Smooth muscle cell (in vitro differentiated cells): ENCODE measurements at regions not wholly inside any gene's neighbourhood (a gene's known extent, or its start where the extent isn't known, plus 50 kb on each side); places are given as distances from the start of the nearest gene placed in this dataset.
"Not testable (repeated sequence)": the region's sequence is repeated elsewhere in the genome, so short reads cannot be mapped to it uniquely, and the experiment has no call there.

Experiments used
- DNase-seq: peaks from one replicate; lab custom pipeline; 2025; ENCODE audit not compliant: unreplicated experiment; lab: John Stamatoyannopoulos, UW
- H2AFZ ChIP-seq: fragments of 200-600 bp; sonication (generic); 2 replicates; pipeline ENCODE4 v1.6.0; 2016; ENCODE audit warnings: antibody characterized with exemption, low read depth, mild to moderate bottlenecking
- H3F3A ChIP-seq: fragments of 200-600 bp; sonication (generic); 2 replicates; pipeline ENCODE4 v1.6.0; 2017; ENCODE audit warnings: antibody characterized with exemption, low read depth
- H3K27ac ChIP-seq: fragments of 200-600 bp; sonication (generic); 2 replicates; pipeline ENCODE4 v1.5.1; 2016; ENCODE audit warnings: low read depth, mild to moderate bottlenecking
- H3K27me3 ChIP-seq: fragments of 200-600 bp; sonication (generic); 2 replicates; pipeline ENCODE4 v1.6.1; 2016; ENCODE audit warnings: low read depth, mild to moderate bottlenecking
- H3K36me3 ChIP-seq: fragments of 200-600 bp; sonication (generic); 2 replicates; pipeline ENCODE4 v1.5.1; 2016; ENCODE audit warnings: low read depth
- H3K4me1 ChIP-seq: fragments of 200-600 bp; sonication (generic); 2 replicates; pipeline ENCODE4 v1.5.1; 2016; ENCODE audit warnings: low read depth
- H3K4me2 ChIP-seq: fragments of 200-600 bp; sonication (generic); 2 replicates; pipeline ENCODE4 v1.6.0; 2016; ENCODE audit warnings: mild to moderate bottlenecking
- H3K4me3 ChIP-seq: fragments of 200-600 bp; sonication (generic); 2 replicates; pipeline ENCODE4 v1.5.1; 2016; ENCODE audit warnings: mild to moderate bottlenecking
- H3K79me2 ChIP-seq: fragments of 200-600 bp; sonication (generic); 2 replicates; pipeline ENCODE4 v1.6.0; 2016; ENCODE audit warnings: low read depth, mild to moderate bottlenecking
- H3K9ac ChIP-seq: fragments of 200-600 bp; sonication (generic); 2 replicates; pipeline ENCODE4 v1.6.0; 2016; ENCODE audit warnings: low read depth
- H3K9me3 ChIP-seq: fragments of 200-600 bp; sonication (generic); replicated peaks from 2 replicates; pipeline ENCODE4 v1.5.1; 2016; ENCODE audit warnings: low read depth
- H4K20me1 ChIP-seq: fragments of 200-600 bp; sonication (generic); 2 replicates; pipeline ENCODE4 v1.6.0; 2016; ENCODE audit warnings: low read depth
- CTCF ChIP-seq: fragments of 200-600 bp; sonication (generic); IDR thresholded peaks from 2 replicates; pipeline ENCODE4 v1.5.1; 2017; ENCODE audit warnings: borderline replicate concordance, mild to moderate bottlenecking, antibody characterized with exemption; ENCODE audit not compliant: insufficient read depth, poor library complexity, severe bottlenecking
- WGBS: methylation state at CpG from one replicate; pipeline ENCODE4 v1.1.7; 2016; ENCODE audit warnings: low lambda C conversion rate; 5-methylcytosine and 5-hydroxymethylcytosine counted together

- Histone ChIP-seq H3K27ac (no peak overlapping the region), H3K4me2 (no peak overlapping the region), H3K27me3 (no peaks in the 10 kb centered on the region), H3K79me2 (no peaks in the 10 kb centered on the region), H3F3A (no peaks in the 10 kb centered on the region), H3K9me3 (no peaks in the 10 kb centered on the region), H4K20me1 (no peaks in the 10 kb centered on the region), H3K36me3 (no peaks in the 10 kb centered on the region), H2AFZ (no peak overlapping the region), H3K4me3 (no peak overlapping the region), H3K4me1 (no peaks in the 10 kb centered on the region), H3K9ac (no peak overlapping the region)
- no peak for TF ChIP-seq CTCF
- WGBS, result 90% methylated on average over 1 of the region's 1 CpG
- no peak for DNase-seq
Measured at GRCh38 chr12:87596636-87597035, 432.6 kb downstream of the C12orf50 start.

- Histone ChIP-seq H3K4me2 (no peak overlapping the region), H3F3A (no peaks in the 10 kb centered on the region), H3K36me3 (no peaks in the 10 kb centered on the region), H3K4me3 (no peak overlapping the region), H3K79me2 (no peaks in the 10 kb centered on the region), H3K4me1 (no peaks in the 10 kb centered on the region), H3K27ac (no peak overlapping the region), H3K27me3 (no peaks in the 10 kb centered on the region), H3K9ac (no peak overlapping the region), H3K9me3 (no peaks in the 10 kb centered on the region), H2AFZ (no peak overlapping the region), H4K20me1 (no peaks in the 10 kb centered on the region)
- no peak for DNase-seq
- WGBS, result 84% methylated on average over 5 of the region's 5 CpGs
- no peak for TF ChIP-seq CTCF
Measured at GRCh38 chr12:87596134-87596533, 433.1 kb downstream of the C12orf50 start.

GRCh38 chr12:87585882-87586557 lies 443.2 kb downstream of the C12orf50 start:
- 57% methylated on average over 2 of the region's 2 CpGs for WGBS
- H3K27ac ChIP-seq, result no peak overlapping the region
- H3K79me2 ChIP-seq, result no peaks in the 10 kb centered on the region
- no peaks in the 10 kb centered on the region for H3K27me3 ChIP-seq
- TF ChIP-seq CTCF, result no peak
- H3K4me1 ChIP-seq, result no peaks in the 10 kb centered on the region
- H3F3A ChIP-seq, result no peaks in the 10 kb centered on the region
- H3K4me2 ChIP-seq, result no peak overlapping the region
- no peak overlapping the region for H3K4me3 ChIP-seq
- no peaks in the 10 kb centered on the region for H4K20me1 ChIP-seq
- no peak overlapping the region for H3K9ac ChIP-seq
- no peaks in the 10 kb centered on the region for H3K9me3 ChIP-seq
- H3K36me3 ChIP-seq, result no peaks in the 10 kb centered on the region
- H2AFZ ChIP-seq, result no peak overlapping the region
- DNase-seq, result no peak

GRCh38 chr12:87579091-87579490 lies 450.1 kb downstream of the C12orf50 start:
- H3K4me2 ChIP-seq, H2AFZ ChIP-seq, H3K9me3 ChIP-seq, H3K27me3 ChIP-seq, H3K4me3 ChIP-seq, H3F3A ChIP-seq, H3K9ac ChIP-seq, H3K4me1 ChIP-seq, H3K27ac ChIP-seq, H4K20me1 ChIP-seq, DNase-seq, H3K79me2 ChIP-seq, H3K36me3 ChIP-seq: not testable (repeated sequence)
- 88% methylated on average over 4 of the region's 4 CpGs for WGBS
